C4-2B (cell line): ENCODE measurements at regions not wholly inside any gene's neighbourhood (a gene's known extent, or its start where the extent isn't known, plus 50 kb on each side); places are given as distances from the start of the nearest gene placed in this dataset.

Experiments
- ZFX ChIP-seq: fragments of 450-650 bp; IDR thresholded peaks from 2 replicates; pipeline ENCODE4 v1.6.1; 2017
- TF ChIP-seq, protein P1 (sequence below): fragments of 450-650 bp; conservative IDR thresholded peaks from 2 replicates; pipeline ENCODE4 v1.5.1; 2017; ENCODE audit warnings: mild to moderate bottlenecking

DNA sequence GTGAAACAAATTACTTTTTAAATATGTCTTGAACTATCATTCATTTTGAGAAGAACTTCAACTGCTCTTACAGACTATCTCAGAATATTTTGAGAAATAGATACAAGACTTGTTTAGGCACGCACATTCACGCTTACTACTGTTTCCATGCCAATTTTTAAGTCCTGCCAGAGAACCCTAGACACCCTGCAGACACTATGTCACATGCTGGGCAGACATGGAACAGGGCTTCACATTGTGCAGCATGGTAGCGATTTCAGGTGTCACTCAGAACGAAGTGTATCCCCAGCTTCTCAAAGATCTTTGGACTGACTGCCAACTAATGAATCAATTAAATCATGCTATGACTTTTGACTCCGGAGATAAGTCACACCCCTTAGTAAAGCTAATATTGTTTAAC lies 128.7 kb upstream of the SLC27A6 start:
- TF ChIP-seq, protein P1, sequence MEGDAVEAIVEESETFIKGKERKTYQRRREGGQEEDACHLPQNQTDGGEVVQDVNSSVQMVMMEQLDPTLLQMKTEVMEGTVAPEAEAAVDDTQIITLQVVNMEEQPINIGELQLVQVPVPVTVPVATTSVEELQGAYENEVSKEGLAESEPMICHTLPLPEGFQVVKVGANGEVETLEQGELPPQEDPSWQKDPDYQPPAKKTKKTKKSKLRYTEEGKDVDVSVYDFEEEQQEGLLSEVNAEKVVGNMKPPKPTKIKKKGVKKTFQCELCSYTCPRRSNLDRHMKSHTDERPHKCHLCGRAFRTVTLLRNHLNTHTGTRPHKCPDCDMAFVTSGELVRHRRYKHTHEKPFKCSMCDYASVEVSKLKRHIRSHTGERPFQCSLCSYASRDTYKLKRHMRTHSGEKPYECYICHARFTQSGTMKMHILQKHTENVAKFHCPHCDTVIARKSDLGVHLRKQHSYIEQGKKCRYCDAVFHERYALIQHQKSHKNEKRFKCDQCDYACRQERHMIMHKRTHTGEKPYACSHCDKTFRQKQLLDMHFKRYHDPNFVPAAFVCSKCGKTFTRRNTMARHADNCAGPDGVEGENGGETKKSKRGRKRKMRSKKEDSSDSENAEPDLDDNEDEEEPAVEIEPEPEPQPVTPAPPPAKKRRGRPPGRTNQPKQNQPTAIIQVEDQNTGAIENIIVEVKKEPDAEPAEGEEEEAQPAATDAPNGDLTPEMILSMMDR, result no peak
- no peak for TF ChIP-seq ZFX
